IgD-negative memory B cell (primary cell): ENCODE measurements at regions not wholly inside any gene's neighbourhood (a gene's known extent, or its start where the extent isn't known, plus 50 kb on each side); places are given as distances from the start of the nearest gene placed in this dataset.

ENCODE experiments used
- H3K27ac Mint-ChIP-seq, 3 donors: one replicate each; pipeline ENCODE4 v1.8.0; 2020 to 2022; ENCODE audit warnings: mild to moderate bottlenecking in 3 of 3, mixed read lengths in 3 of 3, moderate library complexity in 1 of 3
- H3K27me3 Mint-ChIP-seq: one replicate; pipeline ENCODE4 v1.8.0; 2021; ENCODE audit warnings: mixed read lengths
- H3K36me3 Mint-ChIP-seq: one replicate; pipeline ENCODE4 v1.8.0; 2020; ENCODE audit warnings: mild to moderate bottlenecking, mixed read lengths
- H3K4me1 Mint-ChIP-seq, 3 donors: one replicate each; pipeline ENCODE4 v1.8.0; 2020 to 2022; ENCODE audit warnings: mixed read lengths in 3 of 3, mild to moderate bottlenecking in 1 of 3
- H3K4me3 Mint-ChIP-seq, 4 donors: one replicate each; pipeline ENCODE4 v1.8.0; 2020 to 2022; ENCODE audit warnings: mild to moderate bottlenecking in 4 of 4, mixed read lengths in 4 of 4, moderate library complexity in 3 of 4
- H3K9me3 Mint-ChIP-seq, 3 donors: one replicate each; pipeline ENCODE4 v1.8.0; 2020 to 2021; ENCODE audit warnings: mixed read lengths in 3 of 3, mild to moderate bottlenecking in 1 of 3

- H3K27me3 Mint-ChIP-seq, result peaks cover 2% of the 10 kb centered on the region
- peaks cover 2% of the 10 kb centered on the region for H3K36me3 Mint-ChIP-seq
- H3K27ac Mint-ChIP-seq, result no peak overlapping the region
- H3K9me3 Mint-ChIP-seq, result peaks cover 0 to 2% (median 0%) of the 10 kb centered on the region in 3 donors
- H3K4me1 Mint-ChIP-seq, result no peaks in the 10 kb centered on the region
- H3K4me3 Mint-ChIP-seq, result no peak overlapping the region
Measured at GRCh38 chr18:47582093-47582492, 330.6 kb upstream of the SKOR2 start.

- peaks cover 6% of the 10 kb centered on the region for H3K27me3 Mint-ChIP-seq
- H3K4me1 Mint-ChIP-seq, result no peaks in the 10 kb centered on the region
- H3K36me3 Mint-ChIP-seq, result peaks cover 2% of the 10 kb centered on the region
- no peak overlapping the region for H3K27ac Mint-ChIP-seq
- H3K4me3 Mint-ChIP-seq, result no peak overlapping the region
- H3K9me3 Mint-ChIP-seq, result peaks cover 0 to 2% (median 0%) of the 10 kb centered on the region in 3 donors
Measured at GRCh38 chr18:47577520-47577919, 326.1 kb upstream of the SKOR2 start.

GRCh38 chr18:47574966-47575365 is 323.5 kb upstream of the SKOR2 start:
- H3K36me3 Mint-ChIP-seq, result peaks cover 2% of the 10 kb centered on the region
- peaks cover 0 to 2% (median 0%) of the 10 kb centered on the region in 3 donors for H3K9me3 Mint-ChIP-seq
- H3K27me3 Mint-ChIP-seq, result peaks cover 8% of the 10 kb centered on the region
- H3K4me3 Mint-ChIP-seq, result no peak overlapping the region
- H3K27ac Mint-ChIP-seq, result no peak overlapping the region
- H3K4me1 Mint-ChIP-seq, result no peaks in the 10 kb centered on the region

- Mint-ChIP-seq H3K4me3 (no peak overlapping the region), H3K36me3 (no peaks in the 10 kb centered on the region), H3K27ac (no peak overlapping the region), H3K9me3 (no peaks in the 10 kb centered on the region), H3K4me1 (no peaks in the 10 kb centered on the region), H3K27me3 (peaks cover 8% of the 10 kb centered on the region)
Measured at GRCh38 chr18:47571957-47572356, 320.5 kb upstream of the SKOR2 start.

- H3K4me3 Mint-ChIP-seq, result no peak overlapping the region
- no peaks in the 10 kb centered on the region for H3K4me1 Mint-ChIP-seq
- H3K27me3 Mint-ChIP-seq, result peaks cover 4% of the 10 kb centered on the region
- H3K9me3 Mint-ChIP-seq, result peaks cover 0 to 11% (median 3%) of the 10 kb centered on the region in 3 donors
- H3K27ac Mint-ChIP-seq, result no peak overlapping the region
- no peaks in the 10 kb centered on the region for H3K36me3 Mint-ChIP-seq
Measured at GRCh38 chr18:47566809-47567208, 315.3 kb upstream of the SKOR2 start.

- Mint-ChIP-seq H3K4me3 (no peak overlapping the region), H3K36me3 (no peaks in the 10 kb centered on the region), H3K4me1 (peaks cover 0 to 4% (median 4%) of the 10 kb centered on the region in 3 donors), H3K9me3 (peaks cover 0 to 7% (median 6%) of the 10 kb centered on the region in 3 donors), H3K27me3 (peaks cover 11% of the 10 kb centered on the region), H3K27ac (no peak overlapping the region)
Measured at GRCh38 chr18:47560723-47561715, 309.6 kb upstream of the SKOR2 start.

- peaks cover 11% of the 10 kb centered on the region for H3K27me3 Mint-ChIP-seq
- no peaks in the 10 kb centered on the region for H3K36me3 Mint-ChIP-seq
- peaks cover 0 to 3% (median 0%) of the 10 kb centered on the region in 3 donors for H3K9me3 Mint-ChIP-seq
- peak overlapping the region in 1 of 4 donors; percentile 59 for H3K4me3 Mint-ChIP-seq
- H3K4me1 Mint-ChIP-seq, result peaks cover 0 to 4% (median 4%) of the 10 kb centered on the region in 3 donors
- no peak overlapping the region for H3K27ac Mint-ChIP-seq
Measured at GRCh38 chr18:47558110-47558750, 306.8 kb upstream of the SKOR2 start.

- Mint-ChIP-seq H3K27me3 (peaks cover 11% of the 10 kb centered on the region), H3K4me1 (peaks cover 0 to 4% (median 4%) of the 10 kb centered on the region in 3 donors), H3K36me3 (no peaks in the 10 kb centered on the region), H3K9me3 (peaks cover 0 to 3% (median 0%) of the 10 kb centered on the region in 3 donors), H3K27ac (no peak overlapping the region), H3K4me3 (no peak overlapping the region)
Measured at GRCh38 chr18:47557160-47557559, 305.7 kb upstream of the SKOR2 start.

GRCh38 chr18:47552783-47553182 is 301.3 kb upstream of the SKOR2 start:
- no peaks in the 10 kb centered on the region for H3K4me1 Mint-ChIP-seq
- no peak overlapping the region for H3K4me3 Mint-ChIP-seq
- no peaks in the 10 kb centered on the region for H3K9me3 Mint-ChIP-seq
- H3K27me3 Mint-ChIP-seq, result peaks cover 2% of the 10 kb centered on the region
- no peaks in the 10 kb centered on the region for H3K36me3 Mint-ChIP-seq
- no peak overlapping the region for H3K27ac Mint-ChIP-seq

GRCh38 chr18:47550611-47551010 is 299.2 kb upstream of the SKOR2 start:
- Mint-ChIP-seq H3K9me3 (no peaks in the 10 kb centered on the region), H3K36me3 (no peaks in the 10 kb centered on the region), H3K4me3 (no peak overlapping the region), H3K27ac (no peak overlapping the region), H3K4me1 (no peaks in the 10 kb centered on the region), H3K27me3 (peaks cover 6% of the 10 kb centered on the region)

GRCh38 chr18:47549021-47549540 is 297.6 kb upstream of the SKOR2 start:
- no peaks in the 10 kb centered on the region for H3K9me3 Mint-ChIP-seq
- no peaks in the 10 kb centered on the region for H3K4me1 Mint-ChIP-seq
- no peak overlapping the region for H3K4me3 Mint-ChIP-seq
- peaks cover 6% of the 10 kb centered on the region for H3K27me3 Mint-ChIP-seq
- no peaks in the 10 kb centered on the region for H3K36me3 Mint-ChIP-seq
- no peak overlapping the region for H3K27ac Mint-ChIP-seq

- no peaks in the 10 kb centered on the region for H3K36me3 Mint-ChIP-seq
- peak overlapping the region in 1 of 3 donors; percentile 50 for H3K27ac Mint-ChIP-seq
- H3K4me3 Mint-ChIP-seq, result no peak overlapping the region
- H3K4me1 Mint-ChIP-seq, result no peaks in the 10 kb centered on the region
- H3K9me3 Mint-ChIP-seq, result no peaks in the 10 kb centered on the region
- H3K27me3 Mint-ChIP-seq, result peaks cover 6% of the 10 kb centered on the region
Measured at GRCh38 chr18:47547539-47548202, 296.2 kb upstream of the SKOR2 start.

- Mint-ChIP-seq H3K36me3 (no peaks in the 10 kb centered on the region), H3K27ac (no peak overlapping the region), H3K9me3 (no peaks in the 10 kb centered on the region), H3K27me3 (peaks cover 8% of the 10 kb centered on the region), H3K4me1 (no peaks in the 10 kb centered on the region), H3K4me3 (no peak overlapping the region)
Measured at GRCh38 chr18:47545613-47546012, 294.2 kb upstream of the SKOR2 start.

- peaks cover 11% of the 10 kb centered on the region for H3K27me3 Mint-ChIP-seq
- no peak overlapping the region for H3K27ac Mint-ChIP-seq
- H3K36me3 Mint-ChIP-seq, result no peaks in the 10 kb centered on the region
- H3K4me3 Mint-ChIP-seq, result no peak overlapping the region
- H3K4me1 Mint-ChIP-seq, result no peaks in the 10 kb centered on the region
- H3K9me3 Mint-ChIP-seq, result peaks cover 0 to 5% (median 3%) of the 10 kb centered on the region in 3 donors
Measured at GRCh38 chr18:47543080-47543479, 291.6 kb upstream of the SKOR2 start.

- peaks cover 0 to 5% (median 3%) of the 10 kb centered on the region in 3 donors for H3K9me3 Mint-ChIP-seq
- no peaks in the 10 kb centered on the region for H3K36me3 Mint-ChIP-seq
- no peak overlapping the region for H3K27ac Mint-ChIP-seq
- H3K27me3 Mint-ChIP-seq, result peaks cover 11% of the 10 kb centered on the region
- no peaks in the 10 kb centered on the region for H3K4me1 Mint-ChIP-seq
- no peak overlapping the region for H3K4me3 Mint-ChIP-seq
Measured at GRCh38 chr18:47542551-47542950, 291.1 kb upstream of the SKOR2 start.
